A673 (cell line): ENCODE measurements at regions not wholly inside any gene's neighbourhood (a gene's known extent, or its start where the extent isn't known, plus 50 kb on each side); places are given as distances from the start of the nearest gene placed in this dataset.

ENCODE experiments used
- CTCF ChIP-seq: fragments of 300-800, 200-600 bp; sonication (generic); conservative IDR thresholded peaks from 2 replicates; pipeline ENCODE4 v1.5.1; 2017; ENCODE audit warnings: low read depth, mild to moderate bottlenecking, antibody characterized with exemption, low read length, moderate library complexity, mixed read lengths
- EZH2 ChIP-seq: fragments of 200-600 bp; sonication (generic); IDR thresholded peaks from 2 replicates; pipeline ENCODE4 v1.6.1; 2017; ENCODE audit warnings: borderline replicate concordance, low read depth, mild to moderate bottlenecking, mixed read lengths, antibody characterized with exemption, low read length; ENCODE audit not compliant: poor library complexity, severe bottlenecking

GRCh38 chr3:24037971-24038370 is 92.9 kb downstream of the NR1D2 start:
- TF ChIP-seq CTCF (no peak), EZH2 (no peak)
